Breast epithelium (tissue), 3 donors: ENCODE measurements at regions not wholly inside any gene's neighbourhood (a gene's known extent, or its start where the extent isn't known, plus 50 kb on each side); places are given as distances from the start of the nearest gene placed in this dataset.

ENCODE experiments used
- CTCF ChIP-seq, 3 donors: fragments of 450-650 bp; IDR thresholded peaks; one replicate each; pipeline ENCODE4 v1.5.1; 2016 to 2017; ENCODE audit warnings: antibody characterized with exemption in 3 of 3, mild to moderate bottlenecking in 3 of 3, moderate library complexity in 3 of 3
- POLR2AphosphoS5 ChIP-seq, 3 donors: sonication (generic); formaldehyde crosslinking; IDR thresholded peaks; one replicate each; pipeline ENCODE4 v1.6.1; 2017; ENCODE audit warnings: antibody characterized with exemption in 3 of 3

- TF ChIP-seq CTCF (IDR thresholded peaks at IDR 0.05) (no peak), POLR2AphosphoS5 (IDR thresholded peaks at IDR 0.05) (no peak)
Measured at GRCh38 chrX:68988865-68989264, 160.0 kb downstream of the EFNB1 start.
